Left kidney (tissue), 1 donor: ENCODE measurements at regions not wholly inside any gene's neighbourhood (a gene's known extent, or its start where the extent isn't known, plus 50 kb on each side); places are given as distances from the start of the nearest gene placed in this dataset.

ENCODE experiments used
- DNase-seq: peaks from one replicate; pipeline ENCODE4 v3.0.0-alpha.2; 2013

- no peak for DNase-seq
Measured at GRCh38 chr2:120567128-120567527, 168.5 kb upstream of the GLI2 start.

GRCh38 chr2:120568089-120568974, 167.3 kb upstream of the GLI2 start:
- DNase-seq, result no peak

GRCh38 chr2:120568975-120569268, 166.7 kb upstream of the GLI2 start:
- no peak for DNase-seq

- DNase-seq, result no peak
Measured at GRCh38 chr2:120570001-120570400, 165.7 kb upstream of the GLI2 start.

- DNase-seq, result no peak
Measured at GRCh38 chr2:120570546-120570945, 165.1 kb upstream of the GLI2 start.

- DNase-seq, result no peak
Measured at GRCh38 chr2:120571015-120571728, 164.5 kb upstream of the GLI2 start.

GRCh38 chr2:120572226-120572625, 163.4 kb upstream of the GLI2 start:
- DNase-seq, result no peak

- DNase-seq, result no peak
Measured at GRCh38 chr2:120574620-120575019, 161.0 kb upstream of the GLI2 start.

- DNase-seq, result no peak
Measured at GRCh38 chr2:120575966-120576365, 159.7 kb upstream of the GLI2 start.

GRCh38 chr2:120576509-120577474, 158.9 kb upstream of the GLI2 start:
- DNase-seq, result no peak

GRCh38 chr2:120577721-120578295, 157.9 kb upstream of the GLI2 start:
- DNase-seq, result no peak

- no peak for DNase-seq
Measured at GRCh38 chr2:120578576-120579352, 156.9 kb upstream of the GLI2 start.

GRCh38 chr2:120579916-120580685, 155.6 kb upstream of the GLI2 start:
- DNase-seq, result no peak

- DNase-seq, result no peak
Measured at GRCh38 chr2:120580709-120581108, 155.0 kb upstream of the GLI2 start.

GRCh38 chr2:120583121-120583520, 152.5 kb upstream of the GLI2 start:
- no peak for DNase-seq

GRCh38 chr2:120583851-120584570, 151.7 kb upstream of the GLI2 start:
- DNase-seq, result no peak

- no peak for DNase-seq
Measured at GRCh38 chr2:120586507-120587278, 149.0 kb upstream of the GLI2 start.

GRCh38 chr2:120587279-120587996, 148.2 kb upstream of the GLI2 start:
- no peak for DNase-seq
